SK-N-SH (cell line): ENCODE measurements at regions not wholly inside any gene's neighbourhood (a gene's known extent, or its start where the extent isn't known, plus 50 kb on each side); places are given as distances from the start of the nearest gene placed in this dataset.

Experiments
- RAD21 ChIP-seq: IDR thresholded peaks from 2 replicates; pipeline ENCODE4 v1.6.1; 2012; ENCODE audit warnings: mild to moderate bottlenecking, low read length
- TF ChIP-seq, protein P1 (sequence below): fragments of 200-600 bp; sonication (generic); IDR thresholded peaks from 2 replicates; pipeline ENCODE4 v1.6.1; 2017; ENCODE audit warnings: antibody characterized with exemption, mild to moderate bottlenecking, moderate library complexity

DNA sequence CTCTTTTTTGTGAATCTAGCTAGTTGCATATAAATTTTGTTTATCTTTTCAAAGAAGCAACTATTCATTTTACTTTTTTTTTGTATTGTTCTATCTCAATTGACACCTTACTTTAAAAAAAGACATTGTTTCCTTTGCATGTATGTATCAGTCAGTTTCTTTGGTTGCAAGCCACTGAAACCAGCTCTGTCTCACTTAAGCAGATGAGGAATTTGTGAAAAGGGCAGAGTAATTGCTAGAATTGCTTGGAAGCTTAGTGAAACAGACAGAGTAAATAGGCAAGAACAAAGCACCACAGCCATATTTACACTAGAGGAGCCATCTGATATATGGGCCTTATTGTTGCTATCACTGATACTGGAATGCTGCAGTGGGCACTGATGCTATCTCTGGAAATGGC, 231.4 kb upstream of the KLF8 start:
- no peak for TF ChIP-seq RAD21
- TF ChIP-seq, protein P1, sequence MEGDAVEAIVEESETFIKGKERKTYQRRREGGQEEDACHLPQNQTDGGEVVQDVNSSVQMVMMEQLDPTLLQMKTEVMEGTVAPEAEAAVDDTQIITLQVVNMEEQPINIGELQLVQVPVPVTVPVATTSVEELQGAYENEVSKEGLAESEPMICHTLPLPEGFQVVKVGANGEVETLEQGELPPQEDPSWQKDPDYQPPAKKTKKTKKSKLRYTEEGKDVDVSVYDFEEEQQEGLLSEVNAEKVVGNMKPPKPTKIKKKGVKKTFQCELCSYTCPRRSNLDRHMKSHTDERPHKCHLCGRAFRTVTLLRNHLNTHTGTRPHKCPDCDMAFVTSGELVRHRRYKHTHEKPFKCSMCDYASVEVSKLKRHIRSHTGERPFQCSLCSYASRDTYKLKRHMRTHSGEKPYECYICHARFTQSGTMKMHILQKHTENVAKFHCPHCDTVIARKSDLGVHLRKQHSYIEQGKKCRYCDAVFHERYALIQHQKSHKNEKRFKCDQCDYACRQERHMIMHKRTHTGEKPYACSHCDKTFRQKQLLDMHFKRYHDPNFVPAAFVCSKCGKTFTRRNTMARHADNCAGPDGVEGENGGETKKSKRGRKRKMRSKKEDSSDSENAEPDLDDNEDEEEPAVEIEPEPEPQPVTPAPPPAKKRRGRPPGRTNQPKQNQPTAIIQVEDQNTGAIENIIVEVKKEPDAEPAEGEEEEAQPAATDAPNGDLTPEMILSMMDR, result no peak
